OCI-LY7 (cell line): ENCODE measurements at regions not wholly inside any gene's neighbourhood (a gene's known extent, or its start where the extent isn't known, plus 50 kb on each side); places are given as distances from the start of the nearest gene placed in this dataset.

Experiments used
- CTCF ChIP-seq: fragments of 200-600 bp; sonication (generic); conservative IDR thresholded peaks from 2 replicates; pipeline ENCODE4 v1.5.1; 2014; ENCODE audit warnings: mild to moderate bottlenecking, antibody characterized with exemption, low read length, moderate library complexity, mixed read lengths
- EZH2phosphoT487 ChIP-seq: fragments of 200-600 bp; sonication (generic); IDR thresholded peaks from 2 replicates; pipeline ENCODE4 v1.6.1; 2018; ENCODE audit warnings: low read depth, borderline replicate concordance, mild to moderate bottlenecking, mixed run types, antibody characterized with exemption, low read length, moderate library complexity, mixed read lengths

- TF ChIP-seq CTCF, result no peak
- no peak for TF ChIP-seq EZH2phosphoT487
Observed at GRCh38 chr13:79870123-79870522, 389.2 kb downstream of the NDFIP2 start.
